RWPE2 (cell line): ENCODE measurements at regions not wholly inside any gene's neighbourhood (a gene's known extent, or its start where the extent isn't known, plus 50 kb on each side); places are given as distances from the start of the nearest gene placed in this dataset.

Experiments
- ATAC-seq: fragments of 200-7000 bp; cut with Tn5 transposase; 3 replicates; pipeline ENCODE4 v1.9.1; 2021; ENCODE audit warnings: low read depth
- DNase-seq: peaks from one replicate; pipeline ENCODE4 v3.0.0-alpha.2; 2020; ENCODE audit warnings: low spot score
- H3K27ac ChIP-seq: fragments of 450-650 bp; 2 replicates; pipeline ENCODE4 v1.5.1; 2017; ENCODE audit warnings: mild to moderate bottlenecking; ENCODE audit not compliant: poor library complexity, severe bottlenecking
- H3K27me3 ChIP-seq: fragments of 250-450 bp; sonication (Bioruptor Pico); 2 replicates; pipeline ENCODE4 v1.5.1; 2021; ENCODE audit warnings: mild to moderate bottlenecking, moderate library complexity; ENCODE audit not compliant: insufficient read depth, poor library complexity, severe bottlenecking
- H3K36me3 ChIP-seq: fragments of 250-450 bp; sonication (Bioruptor Pico); 2 replicates; pipeline ENCODE4 v1.5.1; 2020; ENCODE audit warnings: low read depth, mild to moderate bottlenecking, moderate library complexity
- H3K4me1 ChIP-seq: fragments of 250-450 bp; sonication (Bioruptor Pico); 2 replicates; pipeline ENCODE4 v1.5.1; 2021; ENCODE audit warnings: mild to moderate bottlenecking, moderate library complexity; ENCODE audit not compliant: insufficient read depth, poor library complexity, severe bottlenecking
- H3K4me3 ChIP-seq: fragments of 250-450 bp; sonication (Bioruptor Pico); 2 replicates; pipeline ENCODE4 v1.5.1; 2021; ENCODE audit warnings: mild to moderate bottlenecking, moderate library complexity; ENCODE audit not compliant: severe bottlenecking
- H3K9me3 ChIP-seq: fragments of 250-450 bp; sonication (Bioruptor Pico); 2 replicates; pipeline ENCODE4 v1.5.1; 2021; ENCODE audit warnings: mild to moderate bottlenecking, moderate library complexity; ENCODE audit not compliant: severe bottlenecking
- CTCF ChIP-seq: fragments of 450-650 bp; IDR thresholded peaks from one replicate; pipeline ENCODE4 v1.5.1; 2017; ENCODE audit warnings: mild to moderate bottlenecking, moderate library complexity; ENCODE audit not compliant: poor library complexity, severe bottlenecking

GRCh38 chr2:142347751-142348150 lies 216.9 kb upstream of the LRP1B start:
- Histone ChIP-seq H3K27ac (no peak overlapping the region), H3K36me3 (no peaks in the 10 kb centered on the region), H3K4me1 (no peaks in the 10 kb centered on the region), H3K27me3 (no peaks in the 10 kb centered on the region), H3K9me3 (no peaks in the 10 kb centered on the region), H3K4me3 (no peak overlapping the region)
- ATAC-seq (peak; percentile 51; the same call in 2 of the 3 replicates), DNase-seq (no peak)
- TF ChIP-seq CTCF = no peak

DNA sequence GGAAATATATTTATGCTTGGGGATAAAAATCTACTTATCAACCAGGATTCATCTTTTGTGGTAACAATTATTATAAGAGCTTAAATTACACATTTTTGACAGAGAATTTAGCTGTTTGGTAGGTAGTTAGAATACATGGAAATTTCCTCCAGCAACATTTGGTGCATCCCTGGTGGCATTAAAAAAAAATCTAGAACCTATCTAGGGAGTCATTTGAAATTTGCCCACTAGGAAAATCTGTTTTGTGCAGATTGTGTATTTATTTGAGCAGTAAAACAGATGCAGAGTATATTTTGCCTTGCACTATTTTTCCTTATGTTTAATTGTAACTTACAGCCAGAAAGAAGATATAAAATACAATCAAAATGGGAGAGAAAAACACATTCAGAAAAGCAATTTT lies 208.4 kb upstream of the LRP1B start:
- Histone ChIP-seq H3K36me3 (no peaks in the 10 kb centered on the region), H3K27ac (no peak overlapping the region), H3K4me3 (no peak overlapping the region), H3K4me1 (no peaks in the 10 kb centered on the region), H3K27me3 (no peaks in the 10 kb centered on the region), H3K9me3 (no peaks in the 10 kb centered on the region)
- TF ChIP-seq CTCF = no peak
- ATAC-seq = no peak
- no peak for DNase-seq

GRCh38 chr2:142332196-142332595 lies 201.4 kb upstream of the LRP1B start:
- Histone ChIP-seq H3K4me1 (no peaks in the 10 kb centered on the region), H3K27me3 (no peaks in the 10 kb centered on the region), H3K27ac (no peak overlapping the region), H3K36me3 (no peaks in the 10 kb centered on the region), H3K4me3 (no peak overlapping the region), H3K9me3 (no peaks in the 10 kb centered on the region)
- TF ChIP-seq CTCF = no peak
- DNase-seq (no peak), ATAC-seq (no peak)

DNA sequence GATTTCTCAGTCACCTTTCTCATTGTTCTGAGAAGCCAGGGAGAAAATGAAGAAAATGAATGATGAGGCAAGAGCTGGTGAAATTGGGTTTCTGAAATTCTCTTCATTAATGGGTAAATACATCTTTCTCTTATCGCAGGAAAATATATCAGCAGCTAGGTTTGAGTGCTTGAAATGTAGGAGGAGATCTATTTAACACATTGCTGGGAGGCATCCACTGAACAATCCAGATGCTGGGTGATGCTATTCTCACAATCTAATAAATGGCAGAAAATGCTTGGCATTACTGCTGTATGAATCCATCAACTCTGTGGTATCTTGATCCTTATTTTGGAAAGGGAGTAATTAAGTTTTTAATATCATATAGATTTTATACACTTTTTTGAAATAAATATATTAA lies 199.6 kb upstream of the LRP1B start:
- no peak overlapping the region for H3K27ac ChIP-seq
- no peak overlapping the region for H3K4me3 ChIP-seq
- TF ChIP-seq CTCF = no peak
- no peaks in the 10 kb centered on the region for H3K9me3 ChIP-seq
- H3K27me3 ChIP-seq = no peaks in the 10 kb centered on the region
- DNase-seq (no peak), ATAC-seq (no peak)
- no peaks in the 10 kb centered on the region for H3K36me3 ChIP-seq
- H3K4me1 ChIP-seq = no peaks in the 10 kb centered on the region

GRCh38 chr2:142325870-142326269 lies 195.1 kb upstream of the LRP1B start:
- no peak for TF ChIP-seq CTCF
- Histone ChIP-seq H3K9me3 (no peaks in the 10 kb centered on the region), H3K27ac (no peak overlapping the region), H3K4me3 (no peak overlapping the region), H3K4me1 (no peaks in the 10 kb centered on the region), H3K27me3 (no peaks in the 10 kb centered on the region), H3K36me3 (no peaks in the 10 kb centered on the region)
- ATAC-seq = no peak
- DNase-seq = no peak
